ENCODE measurements at regions not wholly inside any gene's neighbourhood (a gene's known extent, or its start where the extent isn't known, plus 50 kb on each side); places are given as distances from the start of the nearest gene placed in this dataset.

GRCh38 chr12:92602930-92603623, 99.7 kb upstream of the PLEKHG7 start:
- no peak for TF ChIP-seq OSR2 (tag by site-specific recombination; IDR thresholded peaks at IDR 0.05)
- TF ChIP-seq ATF2 (tag by site-specific recombination; IDR thresholded peaks at IDR 0.05; ENCODE audit: low read depth): peak; percentile 66
- ChIA-PET POLR2A (no interaction called here), CTCF (interaction anchor here (0.5 to 1.0 kb wide), 4 partner anchors 13 to 1224 kb away, joined by 3 read pairs; no protein-coding TSS in a partner anchor)
- H3K27ac ChIP-seq (ENCODE audit: extremely low read depth, low read depth, low read length): no peak overlapping the region
- H3K9me3 ChIP-seq (ENCODE audit: control insufficient read depth, insufficient read depth, low read depth, low read length): no peaks in the 10 kb centered on the region
- no peaks in the 10 kb centered on the region for H3K4me1 ChIP-seq (ENCODE audit: control insufficient read depth, insufficient read depth, low read length)
- no peaks in the 10 kb centered on the region for H3K36me3 ChIP-seq (ENCODE audit: control insufficient read depth in 2 of 2, insufficient read depth in 1 of 2, low read length in 2 of 2)
- no peak overlapping the region for H3K4me3 ChIP-seq (ENCODE audit: low read depth, low read length)

- CTCF ChIA-PET: interaction anchor here (0.5 to 0.7 kb wide), 2 partner anchors 47 to 1224 kb away, joined by 3 read pairs; no protein-coding TSS in a partner anchor
- Histone ChIP-seq H3K9me3 (ENCODE audit: control insufficient read depth, insufficient read depth, low read depth, low read length) (no peaks in the 10 kb centered on the region), H3K36me3 (ENCODE audit: control insufficient read depth in 2 of 2, insufficient read depth in 1 of 2, low read length in 2 of 2) (no peaks in the 10 kb centered on the region), H3K4me1 (ENCODE audit: control insufficient read depth, insufficient read depth, low read length) (no peaks in the 10 kb centered on the region), H3K27ac (ENCODE audit: extremely low read depth, low read depth, low read length) (no peak overlapping the region), H3K4me3 (ENCODE audit: low read depth, low read length) (no peak overlapping the region)
- POLR2A ChIA-PET: no interaction called here
- TF ChIP-seq ZBTB1 (tag by site-specific recombination; IDR thresholded peaks at IDR 0.05) (no peak), ZBTB8A (tag by site-specific recombination; IDR thresholded peaks at IDR 0.05) (no peak), ZNF398 (tag by site-specific recombination; IDR thresholded peaks at IDR 0.05) (no peak), ZNF423 (tag by site-specific recombination; IDR thresholded peaks at IDR 0.05) (no peak), KLF8 (tag by site-specific recombination; IDR thresholded peaks at IDR 0.05) (no peak)
Measured at GRCh38 chr12:92602476-92602875, 100.3 kb upstream of the PLEKHG7 start.

GRCh38 chr12:92601680-92602079, 101.1 kb upstream of the PLEKHG7 start:
- no peaks in the 10 kb centered on the region for H3K36me3 ChIP-seq (ENCODE audit: control insufficient read depth in 2 of 2, insufficient read depth in 1 of 2, low read length in 2 of 2)
- CTCF ChIA-PET: no interaction called here
- POLR2A ChIA-PET: no interaction called here
- no peak overlapping the region for H3K4me3 ChIP-seq (ENCODE audit: low read depth, low read length)
- H3K27ac ChIP-seq (ENCODE audit: extremely low read depth, low read depth, low read length): no peak overlapping the region
- no peaks in the 10 kb centered on the region for H3K9me3 ChIP-seq (ENCODE audit: control insufficient read depth, insufficient read depth, low read depth, low read length)
- H3K4me1 ChIP-seq (ENCODE audit: control insufficient read depth, insufficient read depth, low read length): no peaks in the 10 kb centered on the region
- no peak for TF ChIP-seq MYNN (tag by site-specific recombination; IDR thresholded peaks at IDR 0.05; ENCODE audit: borderline replicate concordance)
- TF ChIP-seq ZNF514 (tag by site-specific recombination; IDR thresholded peaks at IDR 0.05): no peak
- TF ChIP-seq PRDM2 (tag by site-specific recombination; IDR thresholded peaks at IDR 0.05; ENCODE audit: borderline replicate concordance): no peak
- no peak for TF ChIP-seq ZBTB44 (tag by site-specific recombination; IDR thresholded peaks at IDR 0.05)
- TF ChIP-seq ZNF571 (tag by site-specific recombination; IDR thresholded peaks at IDR 0.05): no peak
- TF ChIP-seq ZNF362 (tag by site-specific recombination; IDR thresholded peaks at IDR 0.05): no peak
- no peak for TF ChIP-seq ZNF768 (tag by site-specific recombination; IDR thresholded peaks at IDR 0.05)
- no peak for TF ChIP-seq ZNF114 (tag by site-specific recombination; IDR thresholded peaks at IDR 0.05)
- no peak for TF ChIP-seq ZNF560 (tag by site-specific recombination; IDR thresholded peaks at IDR 0.05; ENCODE audit: borderline replicate concordance)
- no peak for TF ChIP-seq ZNF16 (tag by site-specific recombination; IDR thresholded peaks at IDR 0.05; ENCODE audit: low read depth)
- TF ChIP-seq KLF1 (tag by site-specific recombination; IDR thresholded peaks at IDR 0.05): no peak
- no peak for TF ChIP-seq KLF7 (tag by site-specific recombination; IDR thresholded peaks at IDR 0.05; ENCODE audit: borderline replicate concordance)
